GM12878 (cell line): ENCODE measurements at regions not wholly inside any gene's neighbourhood (a gene's known extent, or its start where the extent isn't known, plus 50 kb on each side); places are given as distances from the start of the nearest gene placed in this dataset.

Experiments used
- CEBPZ ChIP-seq: fragments of 150-350 bp; IDR thresholded peaks from 2 replicates; pipeline ENCODE4 v1.6.1; 2016; ENCODE audit warnings: low read depth, low read length
- ESRRA ChIP-seq: IDR thresholded peaks from 2 replicates; pipeline ENCODE4 v1.6.1; 2012; ENCODE audit warnings: mild to moderate bottlenecking, low read length, improper control_type of control experiment
- IRF4 ChIP-seq: IDR thresholded peaks from 2 replicates; pipeline ENCODE4 v1.6.1; 2011; ENCODE audit warnings: low read depth, low read length
- KAT2A ChIP-seq: conservative IDR thresholded peaks from 2 replicates; pipeline ENCODE4 v1.6.1; 2011; ENCODE audit warnings: low read depth, low read length; ENCODE audit not compliant: control insufficient read depth
- NFYA ChIP-seq: IDR thresholded peaks from 2 replicates; pipeline ENCODE4 v1.6.1; 2011; ENCODE audit warnings: low read depth, mild to moderate bottlenecking, low read length, improper control_type of control experiment, borderline replicate concordance
- YBX1 ChIP-seq: fragments of 450-650 bp; IDR thresholded peaks from 2 replicates; pipeline ENCODE4 v1.6.1; 2016; ENCODE audit warnings: antibody characterized with exemption
- ZNF274 ChIP-seq: IDR thresholded peaks from one replicate; pipeline ENCODE4 v1.8.0; 2011; ENCODE audit not compliant: insufficient read length, insufficient read depth
- ZNF592 ChIP-seq: fragments of 450-650 bp; IDR thresholded peaks from 2 replicates; pipeline ENCODE4 v1.6.1; 2017; ENCODE audit warnings: mild to moderate bottlenecking, moderate library complexity

DNA sequence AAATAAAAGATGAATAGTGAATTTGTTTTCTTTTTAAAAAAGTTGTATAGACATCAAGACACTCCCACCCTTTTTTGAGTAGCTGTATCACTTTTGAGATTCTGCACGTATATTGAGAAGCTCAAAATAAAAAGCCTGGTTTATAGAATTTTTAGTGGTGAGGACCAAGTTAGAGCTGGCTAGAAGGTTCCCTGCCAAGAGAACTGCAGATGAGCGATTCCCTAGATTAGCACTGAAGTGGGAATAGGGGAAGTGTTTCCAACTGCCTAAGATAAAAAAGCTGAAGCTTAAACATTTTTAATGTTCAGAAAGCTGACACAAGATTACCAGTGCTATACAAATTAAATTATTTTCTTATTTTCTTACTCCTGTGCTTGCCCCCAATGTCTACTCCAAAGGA is 135.7 kb upstream of the TMEM229A start (continued):
- no peak for TF ChIP-seq IRF4
- TF ChIP-seq YBX1, result no peak
- no peak for TF ChIP-seq NFYA
- no peak for TF ChIP-seq ZNF274
- TF ChIP-seq ESRRA, result no peak
- TF ChIP-seq ZNF592, result no peak
- no peak for TF ChIP-seq KAT2A
- TF ChIP-seq CEBPZ, result no peak
- TF ChIP-seq, all 136 proteins: peak for 0
